ENCODE measurements at regions not wholly inside any gene's neighbourhood (a gene's known extent, or its start where the extent isn't known, plus 50 kb on each side); places are given as distances from the start of the nearest gene placed in this dataset.

DNA sequence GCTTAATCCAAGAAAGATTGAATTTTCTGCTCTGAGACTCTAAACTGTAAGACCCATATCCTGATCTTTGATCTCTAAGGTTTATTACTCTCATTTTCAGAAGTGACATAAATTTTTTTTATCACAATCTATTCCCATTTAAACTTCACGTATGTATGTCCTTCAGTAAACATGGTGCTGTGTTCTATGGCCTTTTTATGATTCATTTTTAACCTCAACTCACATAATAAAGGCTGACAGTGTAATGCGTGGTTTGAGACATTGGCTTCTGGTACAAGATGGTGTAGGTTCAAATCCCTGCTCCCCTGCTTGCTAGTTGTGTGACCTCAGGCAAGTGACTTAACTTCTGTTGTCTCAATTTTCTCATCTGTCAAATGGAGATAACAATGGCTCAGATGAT, 306.0 kb upstream of the AADAT start:
- H3K79me2 ChIP-seq (ENCODE audit: control insufficient read depth, insufficient read depth, low read length), result no peaks in the 10 kb centered on the region
- no peak overlapping the region for H2AFZ ChIP-seq (ENCODE audit: low read depth, low read length)
- WGBS (ENCODE audit: insufficient coverage, low coverage, missing lambda C conversion rate), result 3% methylated on average over 2 of the region's 2 CpGs
- H3K27ac ChIP-seq (ENCODE audit: extremely low read depth, low read depth, low read length), result no peak overlapping the region
- H3K4me3 ChIP-seq, result no peak overlapping the region
- CTCF ChIA-PET (ENCODE audit: low intra/inter-chr PET ratio), result no interaction called here
- in situ Hi-C loops (cut with MboI), result no loop called here
- intact Hi-C loops (cut with micrococcal nuclease), result no loop called here
- POLR2A ChIA-PET, result no interaction called here
- no peak for FAIRE-seq
- H3K9ac ChIP-seq (ENCODE audit: insufficient read depth in 1 of 2, low read depth in 2 of 2, low read length in 2 of 2), result no peak overlapping the region
- no peak for ATAC-seq
- no peak overlapping the region for H3K4me2 ChIP-seq (ENCODE audit: insufficient read depth, low read length)
- no peaks in the 10 kb centered on the region for H4K20me1 ChIP-seq (replicated peaks; ENCODE audit: control insufficient read depth, insufficient read depth, low read length)
- no peak for DNase-seq (ENCODE audit: extremely low read depth in 1 of 4, low spot score in 3 of 4)
- no peaks in the 10 kb centered on the region for H3K4me1 ChIP-seq (replicated peaks in 1 of 2; ENCODE audit: control insufficient read depth in 2 of 2, insufficient read depth in 2 of 2, low read length in 2 of 2)
- no TSS peak for BruUV-seq (replicated peaks)
- H3K36me3 ChIP-seq (ENCODE audit: control insufficient read depth, insufficient read depth, low read length), result no peaks in the 10 kb centered on the region
- no peaks in the 10 kb centered on the region for H3K27me3 ChIP-seq (ENCODE audit: control insufficient read depth in 2 of 2, insufficient read depth in 2 of 2, low read length in 2 of 2)
- no peaks in the 10 kb centered on the region for H3K9me1 ChIP-seq (ENCODE audit: control insufficient read depth, insufficient read depth, low read length)
- no peak for TF ChIP-seq NONO (IDR thresholded peaks at IDR 0.05; ENCODE audit: low read depth in 2 of 2, low read length in 1 of 2)
- TF ChIP-seq, protein P1, sequence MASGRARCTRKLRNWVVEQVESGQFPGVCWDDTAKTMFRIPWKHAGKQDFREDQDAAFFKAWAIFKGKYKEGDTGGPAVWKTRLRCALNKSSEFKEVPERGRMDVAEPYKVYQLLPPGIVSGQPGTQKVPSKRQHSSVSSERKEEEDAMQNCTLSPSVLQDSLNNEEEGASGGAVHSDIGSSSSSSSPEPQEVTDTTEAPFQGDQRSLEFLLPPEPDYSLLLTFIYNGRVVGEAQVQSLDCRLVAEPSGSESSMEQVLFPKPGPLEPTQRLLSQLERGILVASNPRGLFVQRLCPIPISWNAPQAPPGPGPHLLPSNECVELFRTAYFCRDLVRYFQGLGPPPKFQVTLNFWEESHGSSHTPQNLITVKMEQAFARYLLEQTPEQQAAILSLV (tag; IDR thresholded peaks at IDR 0.05), result no peak
- no peak for TF ChIP-seq NFATC3 (IDR thresholded peaks at IDR 0.05)
- TF ChIP-seq RAD21 (CRISPR knock-in tag; conservative IDR thresholded peaks at IDR 0.05 in 1 of 2, IDR thresholded peaks at IDR 0.05 in 1 of 2), result no peak
- TF ChIP-seq SIRT6 (IDR thresholded peaks at IDR 0.05; ENCODE audit: low read depth, low read length), result no peak
- TF ChIP-seq SREBF2 (CRISPR knock-in tag; IDR thresholded peaks at IDR 0.05), result no peak
- TF ChIP-seq TBP (optimal IDR thresholded peaks at IDR 0.05; ENCODE audit: low read depth, low read length), result no peak
- TF ChIP-seq ARID1B (IDR thresholded peaks at IDR 0.05), result no peak
- no peak for TF ChIP-seq POLR2AphosphoS2 (IDR thresholded peaks at IDR 0.05; ENCODE audit: low read length)
- no peak for TF ChIP-seq RCOR1 (IDR thresholded peaks at IDR 0.05; ENCODE audit: borderline replicate concordance in 1 of 2, low read depth in 2 of 2, low read length in 2 of 2)
- no peak for TF ChIP-seq PPARD (CRISPR knock-in tag; IDR thresholded peaks at IDR 0.05)
- TF ChIP-seq, protein P2, sequence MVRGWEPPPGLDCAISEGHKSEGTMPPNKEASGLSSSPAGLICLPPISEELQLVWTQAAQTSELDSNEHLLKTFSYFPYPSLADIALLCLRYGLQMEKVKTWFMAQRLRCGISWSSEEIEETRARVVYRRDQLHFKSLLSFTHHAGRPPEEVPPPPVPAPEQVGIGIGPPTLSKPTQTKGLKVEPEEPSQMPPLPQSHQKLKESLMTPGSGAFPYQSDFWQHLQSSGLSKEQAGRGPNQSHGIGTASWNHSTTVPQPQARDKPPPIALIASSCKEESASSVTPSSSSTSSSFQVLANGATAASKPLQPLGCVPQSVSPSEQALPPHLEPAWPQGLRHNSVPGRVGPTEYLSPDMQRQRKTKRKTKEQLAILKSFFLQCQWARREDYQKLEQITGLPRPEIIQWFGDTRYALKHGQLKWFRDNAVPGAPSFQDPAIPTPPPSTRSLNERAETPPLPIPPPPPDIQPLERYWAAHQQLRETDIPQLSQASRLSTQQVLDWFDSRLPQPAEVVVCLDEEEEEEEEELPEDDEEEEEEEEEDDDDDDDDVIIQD (CRISPR knock-in tag; IDR thresholded peaks at IDR 0.05), result no peak
- TF ChIP-seq PTRF (tag; IDR thresholded peaks at IDR 0.05), result no peak
- no peaks in the 10 kb centered on the region for H3K9me3 ChIP-seq (replicated peaks; ENCODE audit: control insufficient read depth, insufficient read depth, low read depth, low read length)

Measured in K562 (cell line).